Heart left ventricle (tissue), 13 donors: ENCODE measurements at regions not wholly inside any gene's neighbourhood (a gene's known extent, or its start where the extent isn't known, plus 50 kb on each side); places are given as distances from the start of the nearest gene placed in this dataset.

ENCODE experiments used
- POLR2A ChIP-seq, 2 donors: fragments of 450-650 bp; IDR thresholded peaks; one replicate each; pipeline ENCODE4 v1.6.1; 2017; ENCODE audit warnings: antibody characterized with exemption in 2 of 2, mild to moderate bottlenecking in 2 of 2, moderate library complexity in 2 of 2
- TF ChIP-seq, protein P1 (sequence below), 12 donors: fragments of 200-600 bp; sonication (generic) in 4 of 12; IDR thresholded peaks; one replicate each; pipeline versions ENCODE4 v1.5.0 to v1.8.0; 2018 to 2022; ENCODE audit warnings: antibody characterized with exemption in 12 of 12, mild to moderate bottlenecking in 5 of 12
- donor health status: ischemic (EF 13 %, LVEDD 7.1; RV severe dilation, severe dysfunction).
- donor health status: DM: no; HTN: yes; CAD: no.
- donor health status: DM: no; HTN: no; CAD: no.
- donor health status: ischemic (EF 25% LVEDD 6.9; RV normal size, moderate dysfunction).
- donor health status: ischemic (EF 25% LVEDD 5.7; RV mildly dilated, moderate dysfunction).
- donor health status: ischemic (EF 35%, LVEDD 5.7; RV mildly dilated, moderate dysfunction).
- donor health status: nonischemic (EF 11% LVEDD 7.7; RV severe dilation, severe dysfunction).
- donor health status: DM: yes; HTN: yes; CAD: no.
- donor health status: PGD.
- donor health status: ischemic (EF 29% LVEDD 5.4; RV normal size, mild dysfunction).
- donor health status: nonischemic (EF 23%, LVEDD 6.1; RV moderate dilation, normal function).

GRCh38 chrY:7697506-7697905 is 786.0 kb upstream of the AMELY start:
- TF ChIP-seq, protein P1, sequence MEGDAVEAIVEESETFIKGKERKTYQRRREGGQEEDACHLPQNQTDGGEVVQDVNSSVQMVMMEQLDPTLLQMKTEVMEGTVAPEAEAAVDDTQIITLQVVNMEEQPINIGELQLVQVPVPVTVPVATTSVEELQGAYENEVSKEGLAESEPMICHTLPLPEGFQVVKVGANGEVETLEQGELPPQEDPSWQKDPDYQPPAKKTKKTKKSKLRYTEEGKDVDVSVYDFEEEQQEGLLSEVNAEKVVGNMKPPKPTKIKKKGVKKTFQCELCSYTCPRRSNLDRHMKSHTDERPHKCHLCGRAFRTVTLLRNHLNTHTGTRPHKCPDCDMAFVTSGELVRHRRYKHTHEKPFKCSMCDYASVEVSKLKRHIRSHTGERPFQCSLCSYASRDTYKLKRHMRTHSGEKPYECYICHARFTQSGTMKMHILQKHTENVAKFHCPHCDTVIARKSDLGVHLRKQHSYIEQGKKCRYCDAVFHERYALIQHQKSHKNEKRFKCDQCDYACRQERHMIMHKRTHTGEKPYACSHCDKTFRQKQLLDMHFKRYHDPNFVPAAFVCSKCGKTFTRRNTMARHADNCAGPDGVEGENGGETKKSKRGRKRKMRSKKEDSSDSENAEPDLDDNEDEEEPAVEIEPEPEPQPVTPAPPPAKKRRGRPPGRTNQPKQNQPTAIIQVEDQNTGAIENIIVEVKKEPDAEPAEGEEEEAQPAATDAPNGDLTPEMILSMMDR (IDR thresholded peaks at IDR 0.05), result no peak
- no peak for TF ChIP-seq POLR2A (IDR thresholded peaks at IDR 0.05)
